ENCODE measurements at regions not wholly inside any gene's neighbourhood (a gene's known extent, or its start where the extent isn't known, plus 50 kb on each side); places are given as distances from the start of the nearest gene placed in this dataset.

- no peaks in the 10 kb centered on the region for H3K9me3 ChIP-seq (ENCODE audit: insufficient read depth, low read length)
- H3K79me2 ChIP-seq (ENCODE audit: insufficient read depth, low read length): no peaks in the 10 kb centered on the region
- no peaks in the 10 kb centered on the region for H3K36me3 ChIP-seq (ENCODE audit: low read length)
- no peak overlapping the region for H2AFZ ChIP-seq (ENCODE audit: low read depth, low read length, severe bottlenecking)
- no peak overlapping the region for H3K9ac ChIP-seq (ENCODE audit: low read length)
- H3K27me3 ChIP-seq (ENCODE audit: low read length): no peaks in the 10 kb centered on the region
- no peaks in the 10 kb centered on the region for H3K9me2 ChIP-seq (replicated peaks; ENCODE audit: insufficient read depth, low read length)
- H3K27ac ChIP-seq (ENCODE audit: low read depth, low read length): no peak overlapping the region
- TF ChIP-seq EZH2phosphoT487 (conservative IDR thresholded peaks at IDR 0.05; ENCODE audit: low read length): no peak
- no peak for TF ChIP-seq CTCF (IDR thresholded peaks at IDR 0.05; ENCODE audit: insufficient read depth, low read length, poor library complexity, severe bottlenecking)
- H3K4me3 ChIP-seq (ENCODE audit: insufficient read depth, low read length, poor library complexity, severe bottlenecking): no peak overlapping the region
- no peaks in the 10 kb centered on the region for H3F3A ChIP-seq (ENCODE audit: insufficient read depth)
- H3K4me2 ChIP-seq (ENCODE audit: low read depth, low read length, poor library complexity, severe bottlenecking): no peak overlapping the region
- H4K20me1 ChIP-seq (ENCODE audit: low read depth, low read length): no peaks in the 10 kb centered on the region
These were observed 118.6 kb downstream of the SLIT2 start for GRCh38 chr4:20370274-20370673.

DNA sequence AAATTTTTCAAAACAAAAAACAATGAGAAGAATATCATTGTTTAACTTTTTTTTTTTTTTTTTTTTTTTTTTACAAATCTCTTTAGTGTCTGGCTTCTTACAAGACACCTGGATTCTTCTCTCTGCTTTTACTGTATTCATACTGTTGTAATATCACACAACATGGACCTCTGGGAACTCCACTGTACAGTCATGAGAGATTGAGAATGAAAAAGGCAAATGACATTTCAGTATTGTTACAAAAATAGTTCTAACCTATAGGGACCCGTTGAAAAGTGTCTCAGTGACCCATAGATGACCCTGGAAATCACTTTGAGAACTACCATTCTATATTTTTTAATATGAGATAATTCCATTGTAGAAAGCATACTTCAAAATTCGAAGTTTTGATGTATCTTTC, 124.4 kb downstream of the SLIT2 start:
- Histone ChIP-seq H3K9ac (ENCODE audit: low read length) (no peak overlapping the region), H4K20me1 (ENCODE audit: low read depth, low read length) (no peaks in the 10 kb centered on the region), H2AFZ (ENCODE audit: low read depth, low read length, severe bottlenecking) (no peak overlapping the region), H3K36me3 (ENCODE audit: low read length) (no peaks in the 10 kb centered on the region), H3K27ac (ENCODE audit: low read depth, low read length) (no peak overlapping the region), H3F3A (ENCODE audit: insufficient read depth) (no peaks in the 10 kb centered on the region), H3K4me2 (ENCODE audit: low read depth, low read length, poor library complexity, severe bottlenecking) (no peak overlapping the region), H3K79me2 (ENCODE audit: insufficient read depth, low read length) (no peaks in the 10 kb centered on the region), H3K9me2 (replicated peaks; ENCODE audit: insufficient read depth, low read length) (no peaks in the 10 kb centered on the region), H3K27me3 (ENCODE audit: low read length) (no peaks in the 10 kb centered on the region; the same call in 1 of the 2 replicates), H3K4me3 (ENCODE audit: insufficient read depth, low read length, poor library complexity, severe bottlenecking) (no peak overlapping the region), H3K9me3 (ENCODE audit: insufficient read depth, low read length) (no peaks in the 10 kb centered on the region)
- TF ChIP-seq CTCF (IDR thresholded peaks at IDR 0.05; ENCODE audit: insufficient read depth, low read length, poor library complexity, severe bottlenecking): no peak
- no peak for TF ChIP-seq EZH2phosphoT487 (conservative IDR thresholded peaks at IDR 0.05; ENCODE audit: low read length)

GRCh38 chr4:20378181-20378580, 126.5 kb downstream of the SLIT2 start:
- H3K4me2 ChIP-seq (ENCODE audit: low read depth, low read length, poor library complexity, severe bottlenecking): no peak overlapping the region
- no peaks in the 10 kb centered on the region for H3K79me2 ChIP-seq (ENCODE audit: insufficient read depth, low read length)
- H2AFZ ChIP-seq (ENCODE audit: low read depth, low read length, severe bottlenecking): no peak overlapping the region
- no peaks in the 10 kb centered on the region for H3K9me2 ChIP-seq (replicated peaks; ENCODE audit: insufficient read depth, low read length)
- H3K27ac ChIP-seq (ENCODE audit: low read depth, low read length): no peak overlapping the region
- no peak overlapping the region for H3K9ac ChIP-seq (ENCODE audit: low read length)
- H3K27me3 ChIP-seq (ENCODE audit: low read length): no peaks in the 10 kb centered on the region; the same call in 1 of the 2 replicates
- H3K36me3 ChIP-seq (ENCODE audit: low read length): no peaks in the 10 kb centered on the region
- no peaks in the 10 kb centered on the region for H4K20me1 ChIP-seq (ENCODE audit: low read depth, low read length)
- H3K4me3 ChIP-seq (ENCODE audit: insufficient read depth, low read length, poor library complexity, severe bottlenecking): no peak overlapping the region
- no peaks in the 10 kb centered on the region for H3F3A ChIP-seq (ENCODE audit: insufficient read depth)
- TF ChIP-seq EZH2phosphoT487 (conservative IDR thresholded peaks at IDR 0.05; ENCODE audit: low read length) (no peak), CTCF (IDR thresholded peaks at IDR 0.05; ENCODE audit: insufficient read depth, low read length, poor library complexity, severe bottlenecking) (no peak)
- H3K9me3 ChIP-seq (ENCODE audit: insufficient read depth, low read length): no peaks in the 10 kb centered on the region
